CD4-positive, alpha-beta memory T cell (primary cell): ENCODE measurements at regions not wholly inside any gene's neighbourhood (a gene's known extent, or its start where the extent isn't known, plus 50 kb on each side); places are given as distances from the start of the nearest gene placed in this dataset.

Source experiments
- CTCF ChIA-PET: fragments of 350-600 bp; sonication (Branson Sonifier 250); formaldehyde crosslinking; loops from one replicate; lab custom pipeline; 2021; ENCODE audit warnings: inconsistent platforms; ENCODE audit not compliant: partially characterized antibody; lab: Charles Lee
- POLR2A ChIA-PET: fragments of 350-600 bp; sonication (Branson Sonifier 250); formaldehyde crosslinking; loops from one replicate; lab custom pipeline; 2021; ENCODE audit not compliant: partially characterized antibody; lab: Charles Lee
- DNase-seq, 5 donors: peaks; one replicate each; pipeline versions ENCODE4 v3.0.0 to v3.0.0-alpha.2; 2020 to 2022; ENCODE audit warnings: mixed read lengths in 1 of 5
- H3K27ac ChIP-seq: one replicate; pipeline ENCODE4 v1.7.0; 2013; ENCODE audit warnings: low read depth, low read length
- H3K27me3 ChIP-seq: 2 replicates; pipeline ENCODE4 v1.7.0; 2013; ENCODE audit warnings: mild to moderate bottlenecking, low read length, moderate library complexity; ENCODE audit not compliant: insufficient read depth
- H3K36me3 ChIP-seq: 2 replicates; pipeline ENCODE4 v1.7.0; 2013; ENCODE audit warnings: mild to moderate bottlenecking, low read length, moderate library complexity; ENCODE audit not compliant: insufficient read depth
- H3K4me1 ChIP-seq: 2 replicates; pipeline ENCODE4 v1.7.0; 2013; ENCODE audit warnings: mild to moderate bottlenecking, low read length, moderate library complexity; ENCODE audit not compliant: insufficient read depth
- H3K4me3 ChIP-seq, 2 donors: one replicate each; pipeline ENCODE4 v1.7.0; 2013; ENCODE audit warnings: low read length in 2 of 2, mild to moderate bottlenecking in 1 of 2
- H3K9me3 ChIP-seq, 2 donors: one replicate each; pipeline ENCODE4 v1.7.0; 2013; ENCODE audit warnings: low read length in 2 of 2, control low read depth in 1 of 2; ENCODE audit not compliant: control insufficient read depth in 1 of 2
- H3K27ac Mint-ChIP-seq, 7 donors: one replicate each; pipeline ENCODE4 v1.8.0; 2020 to 2021; ENCODE audit warnings: mixed read lengths in 7 of 7, mild to moderate bottlenecking in 6 of 7, inconsistent platforms in 3 of 7, moderate library complexity in 3 of 7
- H3K27me3 Mint-ChIP-seq, 2 donors: one replicate each; pipeline ENCODE4 v1.8.0; 2020 to 2021; ENCODE audit warnings: mixed read lengths in 2 of 2
- H3K36me3 Mint-ChIP-seq, 2 donors: one replicate each; pipeline ENCODE4 v1.8.0; 2020 to 2021; ENCODE audit warnings: mixed read lengths in 2 of 2, inconsistent platforms in 1 of 2, mild to moderate bottlenecking in 1 of 2
- H3K4me1 Mint-ChIP-seq, 4 donors: one replicate each; pipeline ENCODE4 v1.8.0; 2020 to 2021; ENCODE audit warnings: mixed read lengths in 4 of 4, mild to moderate bottlenecking in 1 of 4
- H3K4me3 Mint-ChIP-seq, 8 donors: one replicate each; pipeline ENCODE4 v1.8.0; 2020 to 2021; ENCODE audit warnings: mixed read lengths in 8 of 8, mild to moderate bottlenecking in 7 of 8, moderate library complexity in 6 of 8, inconsistent platforms in 3 of 8
- H3K9me3 Mint-ChIP-seq, 8 donors: one replicate each; pipeline ENCODE4 v1.8.0; 2020 to 2021; ENCODE audit warnings: mixed read lengths in 8 of 8, mild to moderate bottlenecking in 5 of 8, inconsistent platforms in 3 of 8, moderate library complexity in 1 of 8
- intact Hi-C: fragments of 100-400 bp; cut with micrococcal nuclease; formaldehyde crosslinking; loops from one replicate; pipeline ENCODE4 v1.15.1; 2023

- H3K36me3 Mint-ChIP-seq = no peaks in the 10 kb centered on the region
- no peaks in the 10 kb centered on the region for H3K4me1 Mint-ChIP-seq
- DNase-seq = no peak
- CTCF ChIA-PET = no interaction called here
- Histone ChIP-seq H3K4me3 (no peak overlapping the region), H3K9me3 (no peaks in the 10 kb centered on the region), H3K4me1 (no peaks in the 10 kb centered on the region), H3K36me3 (no peaks in the 10 kb centered on the region), H3K27ac (no peak overlapping the region), H3K27me3 (no peaks in the 10 kb centered on the region)
- H3K27ac Mint-ChIP-seq = no peak overlapping the region
- intact Hi-C loops = no loop called here
- H3K27me3 Mint-ChIP-seq = peaks cover 0 to 1% of the 10 kb centered on the region in 2 donors
- POLR2A ChIA-PET = no interaction called here
- H3K9me3 Mint-ChIP-seq = no peaks in the 10 kb centered on the region
- H3K4me3 Mint-ChIP-seq = no peak overlapping the region
Observed at GRCh38 chr2:129071531-129071930, 752.9 kb upstream of the HS6ST1 start.

- CTCF ChIA-PET = no interaction called here
- no peak overlapping the region for H3K4me3 ChIP-seq
- DNase-seq = no peak
- Mint-ChIP-seq H3K27ac (peak overlapping the region in 1 of 7 donors; percentile 48), H3K4me3 (no peak overlapping the region), H3K4me1 (no peaks in the 10 kb centered on the region), H3K9me3 (peaks cover 0 to 6% (median 0%) of the 10 kb centered on the region in 8 donors), H3K36me3 (no peaks in the 10 kb centered on the region), H3K27me3 (peaks cover 0 to 1% of the 10 kb centered on the region in 2 donors)
- POLR2A ChIA-PET = no interaction called here
- no peaks in the 10 kb centered on the region for H3K4me1 ChIP-seq
- no peaks in the 10 kb centered on the region for H3K9me3 ChIP-seq
- no peaks in the 10 kb centered on the region for H3K27me3 ChIP-seq
- intact Hi-C loops = no loop called here
- H3K36me3 ChIP-seq = no peaks in the 10 kb centered on the region
- H3K27ac ChIP-seq = no peak overlapping the region
Observed at GRCh38 chr2:129074298-129074920, 755.7 kb upstream of the HS6ST1 start.

GRCh38 chr2:129078548-129078947 is 759.9 kb upstream of the HS6ST1 start:
- Histone ChIP-seq H3K27ac (no peak overlapping the region), H3K9me3 (no peaks in the 10 kb centered on the region), H3K4me3 (no peak overlapping the region), H3K36me3 (no peaks in the 10 kb centered on the region), H3K4me1 (no peaks in the 10 kb centered on the region), H3K27me3 (no peaks in the 10 kb centered on the region)
- no peaks in the 10 kb centered on the region for H3K36me3 Mint-ChIP-seq
- intact Hi-C loops = no loop called here
- H3K9me3 Mint-ChIP-seq = peaks cover 0 to 6% (median 0%) of the 10 kb centered on the region in 8 donors
- POLR2A ChIA-PET = no interaction called here
- no peak overlapping the region for H3K27ac Mint-ChIP-seq
- H3K4me3 Mint-ChIP-seq = no peak overlapping the region
- H3K27me3 Mint-ChIP-seq = peaks cover 0 to 1% of the 10 kb centered on the region in 2 donors
- DNase-seq = no peak
- no peaks in the 10 kb centered on the region for H3K4me1 Mint-ChIP-seq
- CTCF ChIA-PET = no interaction called here

- Mint-ChIP-seq H3K4me3 (no peak overlapping the region), H3K4me1 (no peaks in the 10 kb centered on the region), H3K27ac (no peak overlapping the region), H3K36me3 (no peaks in the 10 kb centered on the region), H3K9me3 (peaks cover 0 to 6% (median 0%) of the 10 kb centered on the region in 8 donors), H3K27me3 (no peaks in the 10 kb centered on the region)
- Histone ChIP-seq H3K4me3 (no peak overlapping the region), H3K27ac (no peak overlapping the region), H3K9me3 (no peaks in the 10 kb centered on the region), H3K36me3 (no peaks in the 10 kb centered on the region), H3K27me3 (no peaks in the 10 kb centered on the region), H3K4me1 (no peaks in the 10 kb centered on the region)
- ChIA-PET POLR2A (no interaction called here), CTCF (no interaction called here)
- intact Hi-C loops = no loop called here
- no peak for DNase-seq
Observed at GRCh38 chr2:129080715-129081476, 762.2 kb upstream of the HS6ST1 start.

- Histone ChIP-seq H3K9me3 (no peaks in the 10 kb centered on the region), H3K27ac (no peak overlapping the region), H3K4me1 (no peaks in the 10 kb centered on the region), H3K4me3 (no peak overlapping the region), H3K36me3 (no peaks in the 10 kb centered on the region), H3K27me3 (no peaks in the 10 kb centered on the region)
- no peaks in the 10 kb centered on the region for H3K4me1 Mint-ChIP-seq
- no peak overlapping the region for H3K27ac Mint-ChIP-seq
- no peak for DNase-seq
- intact Hi-C loops = no loop called here
- H3K9me3 Mint-ChIP-seq = peaks cover 0 to 2% (median 0%) of the 10 kb centered on the region in 8 donors
- H3K36me3 Mint-ChIP-seq = no peaks in the 10 kb centered on the region
- H3K4me3 Mint-ChIP-seq = no peak overlapping the region
- CTCF ChIA-PET = no interaction called here
- no peaks in the 10 kb centered on the region for H3K27me3 Mint-ChIP-seq
- POLR2A ChIA-PET = no interaction called here
Observed at GRCh38 chr2:129085386-129085785, 766.7 kb upstream of the HS6ST1 start.

- Histone ChIP-seq H3K27ac (no peak overlapping the region), H3K4me3 (no peak overlapping the region), H3K27me3 (no peaks in the 10 kb centered on the region), H3K36me3 (no peaks in the 10 kb centered on the region), H3K4me1 (no peaks in the 10 kb centered on the region), H3K9me3 (no peaks in the 10 kb centered on the region)
- CTCF ChIA-PET = no interaction called here
- no peaks in the 10 kb centered on the region for H3K4me1 Mint-ChIP-seq
- H3K4me3 Mint-ChIP-seq = no peak overlapping the region
- peaks cover 0 to 2% (median 0%) of the 10 kb centered on the region in 8 donors for H3K9me3 Mint-ChIP-seq
- intact Hi-C loops = no loop called here
- POLR2A ChIA-PET = no interaction called here
- no peaks in the 10 kb centered on the region for H3K27me3 Mint-ChIP-seq
- DNase-seq = no peak
- no peaks in the 10 kb centered on the region for H3K36me3 Mint-ChIP-seq
- H3K27ac Mint-ChIP-seq = no peak overlapping the region
Observed at GRCh38 chr2:129087133-129087813, 768.6 kb upstream of the HS6ST1 start.

GRCh38 chr2:129091620-129092019 is 773.0 kb upstream of the HS6ST1 start:
- Mint-ChIP-seq H3K4me3 (no peak overlapping the region), H3K4me1 (no peaks in the 10 kb centered on the region), H3K36me3 (no peaks in the 10 kb centered on the region), H3K27me3 (no peaks in the 10 kb centered on the region), H3K9me3 (peaks cover 0 to 3% (median 0%) of the 10 kb centered on the region in 8 donors), H3K27ac (no peak overlapping the region)
- intact Hi-C loops = no loop called here
- no peak for DNase-seq
- Histone ChIP-seq H3K27ac (no peak overlapping the region), H3K4me3 (no peak overlapping the region), H3K9me3 (no peaks in the 10 kb centered on the region), H3K27me3 (no peaks in the 10 kb centered on the region), H3K36me3 (no peaks in the 10 kb centered on the region), H3K4me1 (no peaks in the 10 kb centered on the region)
- ChIA-PET CTCF (no interaction called here), POLR2A (interaction anchor here (0.6 kb wide), 1 partner anchor 9 kb away, joined by 4 read pairs; no protein-coding TSS in a partner anchor)
